B cell (primary cell): ENCODE measurements at regions not wholly inside any gene's neighbourhood (a gene's known extent, or its start where the extent isn't known, plus 50 kb on each side); places are given as distances from the start of the nearest gene placed in this dataset.

Experiments
- ATAC-seq: fragments of 200-7000 bp; cut with Tn5 transposase; one replicate; pipeline ENCODE4 v1.10.0; 2021; ENCODE audit warnings: low read depth, mild to moderate bottlenecking, moderate number of reproducible peaks, moderate library complexity
- CTCF ChIA-PET: fragments of 350-600 bp; sonication (Branson Sonifier 250); formaldehyde crosslinking; loops from one replicate; lab custom pipeline; 2021; ENCODE audit warnings: antibody characterized with exemption, inconsistent platforms; lab: Charles Lee
- POLR2A ChIA-PET: fragments of 350-600 bp; sonication (Branson Sonifier 250); formaldehyde crosslinking; loops from one replicate; lab custom pipeline; 2021; ENCODE audit warnings: antibody characterized with exemption; lab: Charles Lee
- DNase-seq: peaks from one replicate; pipeline ENCODE4 v3.0.0; 2013
- H2AFZ ChIP-seq: 2 replicates; pipeline ENCODE4 v1.6.1; 2012; ENCODE audit warnings: mild to moderate bottlenecking, low read depth, low read length; ENCODE audit not compliant: insufficient read depth, poor library complexity, severe bottlenecking
- H3K27ac ChIP-seq, 2 donors: 1 replicate in 1 of 2; 2 replicates in 1 of 2; pipeline ENCODE4 v1.5.1; 2012 to 2013; ENCODE audit warnings: low read length in 2 of 2, mild to moderate bottlenecking in 2 of 2, moderate library complexity in 1 of 2
- H3K27me3 ChIP-seq, 4 experiments: fragments of 200-600 bp in 1 of 4; sonication (generic) in 1 of 4; replicated peaks in 1 of 4; 1 replicate in 2 of 4; 2 replicates in 2 of 4; pipeline versions ENCODE4 v1.6.1 to v1.7.0; 2013 to 2016; ENCODE audit warnings: low read length in 3 of 4, mild to moderate bottlenecking in 2 of 4, mixed read lengths in 1 of 4, moderate library complexity in 1 of 4; ENCODE audit not compliant: insufficient read depth in 4 of 4, control insufficient read depth in 3 of 4; ENCODE audit errors: control extremely low read depth in 1 of 4
- H3K36me3 ChIP-seq, 2 experiments: replicated peaks in 1 of 2; 1 replicate in 1 of 2; 2 replicates in 1 of 2; pipeline versions ENCODE4 v1.6.1 to v1.7.1; 2013; ENCODE audit warnings: low read length in 1 of 2; ENCODE audit not compliant: insufficient read depth in 2 of 2, control insufficient read depth in 1 of 2; ENCODE audit errors: control extremely low read depth in 1 of 2, extremely low read depth in 1 of 2
- H3K4me1 ChIP-seq, 2 donors: fragments of 200-600 bp in 1 of 2; sonication (generic) in 1 of 2; 1 replicate in 1 of 2; 2 replicates in 1 of 2; pipeline versions ENCODE4 v1.5.1 to v1.6.1; 2013 to 2017; ENCODE audit warnings: low read length in 2 of 2; ENCODE audit not compliant: control insufficient read depth in 2 of 2, insufficient read depth in 2 of 2
- H3K4me2 ChIP-seq: replicated peaks from 2 replicates; pipeline ENCODE3; 2012; ENCODE audit warnings: mild to moderate bottlenecking, low read depth, low read length; ENCODE audit not compliant: poor library complexity, severe bottlenecking
- H3K4me3 ChIP-seq, 5 experiments: fragments of 200-600 bp in 1 of 5; sonication (generic) in 1 of 5; 1 replicate in 3 of 5; 2 replicates in 2 of 5; pipeline versions ENCODE4 v1.5.1 to v1.7.0; 2011 to 2016; ENCODE audit warnings: low read length in 4 of 5, mild to moderate bottlenecking in 4 of 5, low read depth in 2 of 5, control low read depth in 1 of 5, moderate library complexity in 1 of 5; ENCODE audit not compliant: insufficient read depth in 1 of 5; ENCODE audit errors: control extremely low read depth in 1 of 5, extremely low read depth in 1 of 5
- H3K79me2 ChIP-seq: fragments of 200-600 bp; sonication (generic); one replicate; pipeline ENCODE4 v1.6.0; 2016; ENCODE audit warnings: low read length; ENCODE audit not compliant: control insufficient read depth, insufficient read depth
- H3K9ac ChIP-seq: fragments of 200-600 bp; sonication (generic); 2 replicates; pipeline ENCODE4 v1.6.1; 2017; ENCODE audit warnings: mild to moderate bottlenecking, low read length, moderate library complexity
- H3K9me3 ChIP-seq, 3 donors: one replicate each; pipeline versions ENCODE4 v1.6.1 to v1.7.1; 2013; ENCODE audit warnings: low read length in 2 of 3; ENCODE audit not compliant: control insufficient read depth in 2 of 3, insufficient read depth in 1 of 3; ENCODE audit errors: control extremely low read depth in 1 of 3
- H4K20me1 ChIP-seq: 2 replicates; pipeline ENCODE4 v1.6.0; 2012; ENCODE audit warnings: mild to moderate bottlenecking, low read length; ENCODE audit not compliant: insufficient read depth, control insufficient read depth, poor library complexity, severe bottlenecking
- H3K27ac Mint-ChIP-seq: one replicate; pipeline ENCODE4 v1.8.0; 2021; ENCODE audit warnings: mixed read lengths
- H3K27me3 Mint-ChIP-seq: one replicate; pipeline ENCODE4 v1.8.0; 2021; ENCODE audit warnings: mixed read lengths
- H3K4me1 Mint-ChIP-seq: one replicate; pipeline ENCODE4 v1.8.0; 2021; ENCODE audit warnings: mixed read lengths
- H3K4me3 Mint-ChIP-seq: one replicate; pipeline ENCODE4 v1.8.0; 2021; ENCODE audit warnings: mixed read lengths
- H3K9me3 Mint-ChIP-seq: one replicate; pipeline ENCODE4 v1.8.0; 2022; ENCODE audit warnings: mixed read lengths; ENCODE audit not compliant: insufficient read depth
- CTCF ChIP-seq: fragments of 200-600 bp; IDR thresholded peaks from one replicate; pipeline ENCODE4 v1.8.0; 2022; ENCODE audit warnings: antibody characterized with exemption, mild to moderate bottlenecking
- EZH2 ChIP-seq: IDR thresholded peaks from 2 replicates; pipeline ENCODE4 v1.6.1; 2012; ENCODE audit warnings: borderline replicate concordance, low read depth, mild to moderate bottlenecking, moderate library complexity, low read length; ENCODE audit not compliant: insufficient read depth, poor library complexity, severe bottlenecking
- WGBS: methylation state at CpG from one replicate; pipeline ENCODE4 v1.1.5; 2013; ENCODE audit warnings: missing lambda C conversion rate; ENCODE audit not compliant: insufficient coverage; 5-methylcytosine and 5-hydroxymethylcytosine counted together
- intact Hi-C: fragments of 100-400 bp; cut with micrococcal nuclease; formaldehyde crosslinking; loops from one replicate; pipeline ENCODE4 v1.10.0; 2022

- Histone ChIP-seq H2AFZ (no peak overlapping the region), H3K27me3 (no peaks in the 10 kb centered on the region), H3K4me1 (peaks cover 7 to 10% of the 10 kb centered on the region in 2 donors), H3K9ac (no peak overlapping the region), H3K9me3 (peaks cover 0 to 6% (median 0%) of the 10 kb centered on the region in 3 donors), H3K4me2 (no peak overlapping the region), H3K36me3 (no peaks in the 10 kb centered on the region), H3K4me3 (no peak overlapping the region), H4K20me1 (no peaks in the 10 kb centered on the region), H3K79me2 (peaks cover 12% of the 10 kb centered on the region), H3K27ac (no peak overlapping the region)
- WGBS = no CpG with 5 or more reads among the region's 1 CpG
- ChIA-PET CTCF (interaction anchor here (0.7 to 1.8 kb wide), 3 partner anchors 11 to 19 kb away, joined by 3 to 5 read pairs (median 3); no protein-coding TSS in a partner anchor), POLR2A (no interaction called here)
- no peak for DNase-seq
- Mint-ChIP-seq H3K4me3 (no peak overlapping the region), H3K9me3 (no peaks in the 10 kb centered on the region), H3K27ac (no peak overlapping the region), H3K4me1 (peaks cover 24% of the 10 kb centered on the region), H3K27me3 (no peaks in the 10 kb centered on the region)
- ATAC-seq = no peak
- TF ChIP-seq CTCF (no peak), EZH2 (no peak)
- intact Hi-C loops = no loop called here
Observed at GRCh38 chr21:14754259-14754604, 208.1 kb upstream of the SAMSN1 start.

DNA sequence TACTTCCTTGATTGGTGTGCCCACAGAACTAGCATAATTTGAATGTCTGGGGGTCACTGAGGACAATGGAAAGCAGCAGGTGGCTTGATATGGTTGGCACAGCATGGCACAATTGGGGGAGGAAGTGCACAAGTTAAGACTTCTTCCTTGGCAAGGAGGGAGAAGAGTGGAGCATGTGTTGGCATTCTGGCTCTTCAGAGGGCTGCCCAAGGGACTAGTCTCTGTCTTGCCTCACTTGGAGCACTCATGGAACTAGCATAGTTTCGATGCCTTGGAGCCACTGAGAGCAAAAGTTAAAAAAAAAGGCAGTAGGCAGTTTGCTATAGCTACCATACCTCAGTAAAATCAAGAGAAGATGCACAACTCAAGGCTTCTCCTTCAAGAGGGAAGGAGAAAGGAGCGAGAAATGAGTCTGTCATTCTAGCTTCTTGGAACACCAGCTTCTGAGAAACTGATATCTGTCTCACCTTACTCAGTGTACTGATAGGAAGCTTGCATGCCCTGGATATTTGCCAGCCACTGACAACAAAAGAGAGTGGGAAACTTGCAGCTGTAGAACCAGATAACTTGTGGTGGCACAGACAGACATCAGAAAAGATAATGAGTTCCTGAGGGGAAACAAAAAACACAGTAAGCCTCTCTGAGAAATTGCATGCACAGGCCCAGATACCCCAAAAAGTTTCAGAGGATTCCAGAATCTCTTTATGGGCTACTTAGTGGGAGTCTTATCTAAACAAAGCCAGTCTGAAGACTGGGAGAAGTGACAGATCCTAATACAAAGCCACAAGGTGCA is 207.5 kb upstream of the SAMSN1 start:
- no peak for ATAC-seq
- TF ChIP-seq EZH2 = no peak
- intact Hi-C loops = no loop called here
- no peak overlapping the region for H3K4me3 Mint-ChIP-seq
- peaks cover 21% of the 10 kb centered on the region for H3K4me1 Mint-ChIP-seq
- H4K20me1 ChIP-seq = no peaks in the 10 kb centered on the region
- H3K4me3 ChIP-seq = no peak overlapping the region
- no peak overlapping the region for H3K27ac Mint-ChIP-seq
- H3K27ac ChIP-seq = no peak overlapping the region
- no peaks in the 10 kb centered on the region for H3K27me3 ChIP-seq
- peaks cover 0 to 6% (median 0%) of the 10 kb centered on the region in 3 donors for H3K9me3 ChIP-seq
- no CpG with 5 or more reads among the region's 2 CpGs for WGBS
- CTCF ChIA-PET = interaction anchor here (0.7 to 1.8 kb wide), 3 partner anchors 10 to 20 kb away, joined by 3 to 5 read pairs (median 3); no protein-coding TSS in a partner anchor
- H3K27me3 Mint-ChIP-seq = no peaks in the 10 kb centered on the region
- no peak overlapping the region for H3K9ac ChIP-seq
- no peak overlapping the region for H2AFZ ChIP-seq
- peaks cover 9% of the 10 kb centered on the region for H3K79me2 ChIP-seq
- H3K36me3 ChIP-seq = no peaks in the 10 kb centered on the region
- no peak overlapping the region for H3K4me2 ChIP-seq
- peaks cover 7 to 10% of the 10 kb centered on the region in 2 donors for H3K4me1 ChIP-seq
- no peak for DNase-seq
- POLR2A ChIA-PET = no interaction called here
- no peaks in the 10 kb centered on the region for H3K9me3 Mint-ChIP-seq
